ENCODE measurements at regions not wholly inside any gene's neighbourhood (a gene's known extent, or its start where the extent isn't known, plus 50 kb on each side); places are given as distances from the start of the nearest gene placed in this dataset.
"Not testable (repeated sequence)": the region's sequence is repeated elsewhere in the genome, so short reads cannot be mapped to it uniquely, and the experiment has no call there.

- H3K4me3 ChIP-seq = no peak overlapping the region
- H3K79me2 ChIP-seq (ENCODE audit: low read depth) = no peaks in the 10 kb centered on the region
- H3K36me3 ChIP-seq = no peaks in the 10 kb centered on the region
- H3K4me2 ChIP-seq = no peak overlapping the region
- no peak overlapping the region for H2AFZ ChIP-seq (replicated peaks)
- no peak overlapping the region for H3K9ac ChIP-seq
- Mint-ChIP-seq H3K9me3 (no peaks in the 10 kb centered on the region), H3K27ac (no peak overlapping the region), H3K36me3 (no peaks in the 10 kb centered on the region), H3K4me3 (no peak overlapping the region), H3K27me3 (ENCODE audit: insufficient read depth, low read depth) (no peaks in the 10 kb centered on the region), H3K4me1 (peaks cover 46% of the 10 kb centered on the region)
- TF ChIP-seq EZH2phosphoT487 (IDR thresholded peaks at IDR 0.05) = no peak
- no peak for TF ChIP-seq EZH2 (IDR thresholded peaks at IDR 0.05)
- no peak for TF ChIP-seq CTCF (IDR thresholded peaks at IDR 0.05)
- H4K20me1 ChIP-seq (ENCODE audit: low read depth) = no peaks in the 10 kb centered on the region
- H3K4me1 ChIP-seq = peaks cover 15% of the 10 kb centered on the region
- H3K9me3 ChIP-seq (ENCODE audit: low read depth) = no peaks in the 10 kb centered on the region
- peaks cover 4% of the 10 kb centered on the region for H3F3A ChIP-seq (ENCODE audit: low read depth)
- peak; percentile 36 for DNase-seq (ENCODE audit: low spot score)
- no peaks in the 10 kb centered on the region for H3K27me3 ChIP-seq
- H3K27ac ChIP-seq = no peak overlapping the region
These were observed 92.0 kb downstream of the POU3F3 start for GRCh38 chr2:104945866-104946265.

DNA sequence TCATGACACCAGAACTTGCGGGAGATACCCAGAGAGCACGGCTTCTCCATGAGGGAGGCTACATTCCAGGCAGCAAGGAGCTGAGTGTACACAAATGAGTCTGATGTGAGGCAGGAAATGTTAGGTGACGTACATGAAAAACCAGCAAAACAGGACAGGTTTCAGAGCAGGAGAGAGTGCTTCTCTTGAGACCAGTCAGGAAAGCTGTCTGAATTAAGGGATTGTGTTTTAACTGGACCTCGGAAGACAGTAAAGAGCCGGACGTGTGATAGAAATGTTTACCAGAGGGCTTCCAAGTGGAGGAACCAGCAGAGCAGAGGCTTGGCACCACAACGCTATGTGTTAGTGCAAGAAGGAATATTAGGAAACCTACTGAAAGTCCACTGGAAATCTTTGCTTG lies 90.4 kb upstream of the MRPS9 start:
- peak overlapping the region; percentile 34 for H3K27ac Mint-ChIP-seq
- not testable (repeated sequence) for H3K4me3 ChIP-seq

GRCh38 chr2:104952976-104953375 lies 84.9 kb upstream of the MRPS9 start:
- Histone ChIP-seq H3K9me3 (ENCODE audit: low read depth) (no peaks in the 10 kb centered on the region), H3F3A (ENCODE audit: low read depth) (no peaks in the 10 kb centered on the region), H4K20me1 (ENCODE audit: low read depth) (no peaks in the 10 kb centered on the region), H2AFZ (replicated peaks) (no peak overlapping the region), H3K9ac (no peak overlapping the region), H3K27me3 (no peaks in the 10 kb centered on the region), H3K79me2 (ENCODE audit: low read depth) (no peaks in the 10 kb centered on the region), H3K36me3 (no peaks in the 10 kb centered on the region), H3K4me3 (no peak overlapping the region), H3K27ac (no peak overlapping the region), H3K4me2 (no peak overlapping the region), H3K4me1 (peaks cover 9% of the 10 kb centered on the region)
- peaks cover 8% of the 10 kb centered on the region for H3K4me1 Mint-ChIP-seq
- H3K9me3 Mint-ChIP-seq = peaks cover 8% of the 10 kb centered on the region
- no peaks in the 10 kb centered on the region for H3K27me3 Mint-ChIP-seq (ENCODE audit: insufficient read depth, low read depth)
- no peak overlapping the region for H3K4me3 Mint-ChIP-seq
- TF ChIP-seq EZH2phosphoT487 (IDR thresholded peaks at IDR 0.05) (no peak), CTCF (IDR thresholded peaks at IDR 0.05) (no peak), EZH2 (IDR thresholded peaks at IDR 0.05) (no peak)
- no peak for DNase-seq (ENCODE audit: low spot score)
- no peaks in the 10 kb centered on the region for H3K36me3 Mint-ChIP-seq
- no peak overlapping the region for H3K27ac Mint-ChIP-seq

More for the DNA sequence above, 90.4 kb upstream of the MRPS9 start:
- Histone ChIP-seq H3K4me2 (peak overlapping the region; percentile 50), H3K4me1 (peaks cover 15% of the 10 kb centered on the region)
- H3K36me3 Mint-ChIP-seq; H3K9me3 Mint-ChIP-seq; H3K27me3 Mint-ChIP-seq (ENCODE audit: insufficient read depth, low read depth); H2AFZ ChIP-seq (replicated peaks); H3K79me2 ChIP-seq (ENCODE audit: low read depth); DNase-seq (ENCODE audit: low spot score); H4K20me1 ChIP-seq (ENCODE audit: low read depth); H3F3A ChIP-seq (ENCODE audit: low read depth); H3K9me3 ChIP-seq (ENCODE audit: low read depth); H3K27me3 ChIP-seq; H3K27ac ChIP-seq; H3K36me3 ChIP-seq; H3K4me3 Mint-ChIP-seq; H3K9ac ChIP-seq: not testable (repeated sequence)
- peaks cover 40% of the 10 kb centered on the region for H3K4me1 Mint-ChIP-seq

- H3K9me3 ChIP-seq (ENCODE audit: low read depth) = peaks cover 5% of the 10 kb centered on the region
- Mint-ChIP-seq H3K27ac (no peak overlapping the region), H3K36me3 (no peaks in the 10 kb centered on the region), H3K4me3 (no peak overlapping the region), H3K4me1 (peaks cover 11% of the 10 kb centered on the region), H3K9me3 (peaks cover 22% of the 10 kb centered on the region), H3K27me3 (ENCODE audit: insufficient read depth, low read depth) (no peaks in the 10 kb centered on the region)
- no peaks in the 10 kb centered on the region for H3K79me2 ChIP-seq (ENCODE audit: low read depth)
- no peaks in the 10 kb centered on the region for H4K20me1 ChIP-seq (ENCODE audit: low read depth)
- H3K27me3 ChIP-seq = no peaks in the 10 kb centered on the region
- H3K36me3 ChIP-seq = no peaks in the 10 kb centered on the region
- H3K4me3 ChIP-seq = no peak overlapping the region
- no peak overlapping the region for H3K9ac ChIP-seq
- H2AFZ ChIP-seq (replicated peaks) = no peak overlapping the region
- DNase-seq (ENCODE audit: low spot score) = peak; percentile 8
- peaks cover 7% of the 10 kb centered on the region for H3K4me1 ChIP-seq
- TF ChIP-seq EZH2 (IDR thresholded peaks at IDR 0.05) (no peak), CTCF (IDR thresholded peaks at IDR 0.05) (no peak), EZH2phosphoT487 (IDR thresholded peaks at IDR 0.05) (no peak)
- H3K4me2 ChIP-seq = no peak overlapping the region
- no peak overlapping the region for H3K27ac ChIP-seq
- H3F3A ChIP-seq (ENCODE audit: low read depth) = no peaks in the 10 kb centered on the region
These were observed 72.0 kb upstream of the MRPS9 start for GRCh38 chr2:104965900-104966299.
